Ishikawa (cell line): ENCODE measurements at regions not wholly inside any gene's neighbourhood (a gene's known extent, or its start where the extent isn't known, plus 50 kb on each side); places are given as distances from the start of the nearest gene placed in this dataset.

Experiments used
- CEBPB ChIP-seq: IDR thresholded peaks from 2 replicates; pipeline ENCODE4 v1.6.1; 2012
- CREB1 ChIP-seq: IDR thresholded peaks from 2 replicates; pipeline ENCODE4 v1.6.1; 2012; ENCODE audit warnings: low read depth
- EGR1 ChIP-seq: IDR thresholded peaks from 2 replicates; pipeline ENCODE4 v1.6.1; 2012
- EP300 ChIP-seq: IDR thresholded peaks from 2 replicates; pipeline ENCODE4 v1.6.1; 2012; ENCODE audit warnings: borderline replicate concordance
- FOXM1 ChIP-seq: IDR thresholded peaks from 2 replicates; pipeline ENCODE4 v1.6.1; 2012; ENCODE audit warnings: low read depth, borderline replicate concordance
- MAX ChIP-seq: IDR thresholded peaks from 2 replicates; pipeline ENCODE4 v1.6.1; 2012
- NFIC ChIP-seq: IDR thresholded peaks from 2 replicates; pipeline ENCODE4 v1.6.1; 2012
- RAD21 ChIP-seq: IDR thresholded peaks from 2 replicates; pipeline ENCODE4 v1.6.1; 2012; ENCODE audit warnings: low read depth
- REST ChIP-seq: IDR thresholded peaks from 2 replicates; pipeline ENCODE4 v1.6.1; 2012; ENCODE audit warnings: low read depth, mild to moderate bottlenecking
- TAF1 ChIP-seq: IDR thresholded peaks from 2 replicates; pipeline ENCODE4 v1.6.1; 2012; ENCODE audit warnings: low read depth, mild to moderate bottlenecking
- TCF12 ChIP-seq: IDR thresholded peaks from 2 replicates; pipeline ENCODE4 v1.6.1; 2012; ENCODE audit warnings: low read depth
- TEAD4 ChIP-seq: IDR thresholded peaks from 2 replicates; pipeline ENCODE4 v1.6.1; 2012
- USF1 ChIP-seq: IDR thresholded peaks from 2 replicates; pipeline ENCODE4 v1.6.1; 2012
- YY1 ChIP-seq: IDR thresholded peaks from 2 replicates; pipeline ENCODE4 v1.6.1; 2012; ENCODE audit warnings: low read depth
- ZBTB7A ChIP-seq: IDR thresholded peaks from 2 replicates; pipeline ENCODE4 v1.6.1; 2012; ENCODE audit warnings: low read depth

- TF ChIP-seq RAD21 (no peak), EP300 (no peak), CREB1 (no peak)
Observed at GRCh38 chrX:65894133-65894532, 145.7 kb downstream of the VSIG4 start.

- TF ChIP-seq NFIC (no peak), USF1 (no peak), EGR1 (no peak), MAX (no peak), EP300 (no peak), YY1 (no peak), TAF1 (no peak), RAD21 (no peak), ZBTB7A (no peak), TEAD4 (no peak), TCF12 (no peak), CEBPB (no peak), CREB1 (no peak)
Observed at GRCh38 chrX:65883556-65883955, 156.3 kb downstream of the VSIG4 start.

GRCh38 chrX:65879977-65880799, 159.7 kb downstream of the VSIG4 start:
- TF ChIP-seq EGR1 (no peak), NFIC (no peak), CREB1 (no peak), EP300 (no peak), YY1 (no peak)

- TF ChIP-seq CEBPB (no peak), USF1 (no peak), TEAD4 (no peak), YY1 (no peak), FOXM1 (no peak), TAF1 (no peak), RAD21 (no peak), TCF12 (no peak), CREB1 (no peak), REST (no peak), EGR1 (no peak), MAX (no peak), NFIC (no peak), ZBTB7A (no peak)
Observed at GRCh38 chrX:65878456-65878855, 161.4 kb downstream of the VSIG4 start.

GRCh38 chrX:65877953-65878352, 161.9 kb downstream of the VSIG4 start:
- TF ChIP-seq USF1, result no peak
- no peak for TF ChIP-seq TCF12
- TF ChIP-seq CEBPB, result no peak
- TF ChIP-seq REST, result no peak
- TF ChIP-seq ZBTB7A, result no peak
- no peak for TF ChIP-seq NFIC
- no peak for TF ChIP-seq TEAD4
- TF ChIP-seq EGR1, result no peak
- no peak for TF ChIP-seq CREB1
- TF ChIP-seq EP300, result no peak
- no peak for TF ChIP-seq YY1
- no peak for TF ChIP-seq MAX
- TF ChIP-seq FOXM1, result no peak
